Fibroblast of upper back skin (primary cell): ENCODE measurements at regions not wholly inside any gene's neighbourhood (a gene's known extent, or its start where the extent isn't known, plus 50 kb on each side); places are given as distances from the start of the nearest gene placed in this dataset.
"Not testable (repeated sequence)": the region's sequence is repeated elsewhere in the genome, so short reads cannot be mapped to it uniquely, and the experiment has no call there.

Experiments
- DNase-seq: peaks from one replicate; pipeline ENCODE4 v3.0.0-alpha.2; 2013

DNA sequence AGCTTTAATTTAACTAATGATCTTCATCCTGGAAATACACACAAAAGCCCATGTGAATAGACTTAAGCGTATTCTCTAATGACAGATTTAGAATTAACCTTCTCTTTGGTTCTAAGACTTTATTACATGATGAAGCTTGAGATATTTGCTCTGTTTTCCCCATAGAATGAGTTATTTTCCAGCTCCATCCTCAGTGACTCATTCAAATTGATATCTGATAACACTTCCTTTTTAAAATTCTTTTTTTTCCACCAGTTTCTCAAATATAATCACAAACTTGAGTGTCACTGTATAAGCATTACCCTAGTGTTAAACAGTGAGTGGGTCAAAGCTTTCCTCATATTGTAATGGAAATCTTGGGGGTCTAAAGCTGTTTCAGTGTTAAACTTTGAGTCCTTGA, 535.8 kb downstream of the KCNA4 start:
- DNase-seq: no peak

DNA sequence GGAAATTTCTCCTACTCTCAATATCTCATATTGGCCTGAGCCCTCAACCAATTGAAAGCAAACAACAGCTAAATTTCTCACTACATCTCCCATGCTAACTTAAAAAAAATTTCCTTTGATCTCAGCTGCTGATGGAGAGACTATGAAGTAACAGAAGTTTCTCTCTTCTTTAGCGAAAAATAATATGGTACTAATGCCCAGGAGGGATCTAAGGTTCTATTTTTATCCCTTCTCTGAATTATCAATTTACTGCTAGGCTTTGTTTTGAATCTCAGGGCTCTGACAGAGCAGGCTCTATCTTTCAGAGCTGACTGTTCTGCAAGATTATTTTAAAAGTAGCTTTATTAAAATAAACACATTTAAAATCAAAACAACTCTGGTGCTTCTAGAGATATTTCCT, 558.6 kb downstream of the KCNA4 start:
- DNase-seq: no peak

DNA sequence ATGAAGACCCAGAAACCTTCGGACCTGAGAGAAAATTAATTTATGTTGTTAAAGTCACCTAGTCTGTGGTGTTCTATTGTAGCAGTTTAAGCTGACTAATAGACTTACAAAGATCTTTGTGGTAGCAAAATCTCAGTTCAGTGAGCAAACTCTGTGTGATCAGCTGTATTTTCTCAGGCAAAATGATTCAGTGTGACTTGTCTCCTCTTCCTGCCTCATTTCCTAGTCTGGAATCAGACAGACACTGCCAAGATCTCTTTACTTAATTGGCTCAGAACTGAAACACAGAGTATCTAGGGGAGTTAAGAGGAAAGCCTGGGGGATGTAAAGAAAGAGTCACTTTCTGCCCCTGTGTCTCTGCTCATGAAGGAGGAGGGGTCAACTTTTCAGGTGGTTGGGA, 564.7 kb downstream of the KCNA4 start:
- DNase-seq: peak; percentile 75

DNA sequence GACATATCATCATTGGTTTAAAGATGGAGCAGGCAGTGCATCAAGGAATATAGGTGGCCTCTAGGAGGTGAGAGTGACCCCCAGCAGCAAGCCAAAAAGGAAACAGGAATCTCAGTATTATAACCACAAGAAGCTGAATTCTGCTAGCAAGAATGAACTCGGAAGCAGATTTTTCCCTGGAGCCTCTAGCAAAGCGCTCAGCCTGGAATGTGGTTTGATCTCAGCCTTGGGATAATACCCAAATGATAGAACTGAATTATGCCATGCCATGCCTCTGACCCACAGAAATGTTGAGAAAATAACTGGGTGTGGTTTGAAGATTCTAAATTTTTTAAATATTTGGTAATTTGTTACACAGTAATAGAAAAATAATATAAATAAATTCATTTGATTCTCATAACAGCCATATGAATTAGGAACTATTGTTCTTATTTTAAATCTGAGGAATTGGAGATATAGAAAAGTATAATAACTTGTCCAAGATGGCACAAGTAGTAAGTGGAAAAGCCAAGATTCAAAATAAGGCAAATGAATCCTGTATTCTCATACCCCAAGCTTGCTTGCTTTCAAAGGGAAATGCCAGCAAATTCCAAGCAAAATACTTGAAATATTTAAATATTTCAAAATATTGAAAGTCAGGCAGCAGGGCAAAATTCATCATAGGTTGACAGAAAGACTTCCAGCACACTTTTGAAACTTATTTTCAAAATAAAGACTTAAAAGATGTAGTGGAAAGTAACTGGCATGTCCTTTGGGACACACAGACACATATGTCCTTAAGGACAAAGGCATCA, 567.4 kb downstream of the KCNA4 start:
- DNase-seq: peak; percentile 56

DNA sequence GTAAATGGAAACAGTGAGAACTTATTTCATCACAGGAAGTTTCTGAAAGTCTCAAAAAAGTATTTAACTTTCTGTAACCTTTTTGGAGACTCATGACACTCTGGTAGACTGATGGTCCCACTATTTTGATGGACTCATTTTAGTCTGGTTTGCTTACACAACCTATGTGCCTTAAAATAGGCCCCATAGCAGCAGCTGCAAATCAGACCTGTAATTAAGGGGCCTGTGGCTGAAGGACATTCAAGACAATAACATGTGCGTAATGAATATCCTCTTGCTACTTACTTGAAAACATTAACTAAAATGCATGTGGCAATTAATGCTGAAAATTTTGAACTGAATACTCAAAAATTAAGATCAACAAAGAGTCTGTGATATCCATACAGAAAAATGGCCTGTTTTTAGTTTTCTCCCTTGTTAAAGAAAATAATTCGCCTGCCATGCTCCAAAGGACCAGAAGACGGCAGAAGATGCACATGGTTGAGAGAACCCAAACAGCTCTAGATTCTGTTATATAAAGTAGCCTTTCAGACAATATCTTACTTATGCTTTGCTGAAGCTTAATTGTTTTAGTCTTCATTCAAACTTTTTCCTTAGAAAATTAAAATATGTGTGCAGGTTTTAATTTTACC, 568.5 kb downstream of the KCNA4 start:
- DNase-seq: peak; percentile 34

DNA sequence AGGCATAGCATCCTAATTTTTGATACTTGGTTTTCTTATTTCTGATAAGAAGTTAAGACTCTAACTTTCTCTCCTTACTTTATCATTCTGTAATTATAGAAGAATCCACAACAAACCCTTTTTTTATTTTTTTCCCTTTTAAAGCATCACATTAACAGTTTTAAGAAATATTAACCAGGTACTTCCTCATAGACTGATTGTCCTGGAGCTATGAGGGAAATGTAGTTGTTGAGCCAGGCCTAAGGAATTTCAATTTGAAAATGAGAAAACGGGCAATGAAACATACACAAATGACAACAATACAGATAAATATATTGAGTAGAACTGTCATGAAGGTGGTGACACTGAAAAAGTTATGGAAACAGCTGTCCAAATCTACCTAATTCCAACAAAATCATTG, 569.0 kb downstream of the KCNA4 start:
- DNase-seq: no peak

DNA sequence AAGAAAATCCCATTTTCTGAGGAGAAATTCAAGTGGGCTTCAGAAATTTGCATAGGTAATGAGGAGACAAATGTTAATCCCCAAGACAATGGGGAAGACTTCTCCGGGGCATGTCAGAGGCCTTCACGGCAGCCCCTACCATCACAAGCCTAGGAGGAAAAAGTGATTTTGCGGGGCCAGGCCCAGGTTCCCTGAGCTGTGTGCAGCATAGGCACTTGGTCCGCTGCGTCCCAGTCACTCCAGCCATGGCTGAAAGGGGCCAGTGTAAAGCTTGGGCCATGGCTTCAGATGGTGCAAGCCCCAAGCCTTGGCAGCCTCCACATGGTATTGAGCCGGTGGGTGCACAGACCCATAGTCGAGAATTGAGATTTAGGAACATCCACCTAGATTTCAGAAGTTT, 570.7 kb downstream of the KCNA4 start:
- no peak for DNase-seq

DNA sequence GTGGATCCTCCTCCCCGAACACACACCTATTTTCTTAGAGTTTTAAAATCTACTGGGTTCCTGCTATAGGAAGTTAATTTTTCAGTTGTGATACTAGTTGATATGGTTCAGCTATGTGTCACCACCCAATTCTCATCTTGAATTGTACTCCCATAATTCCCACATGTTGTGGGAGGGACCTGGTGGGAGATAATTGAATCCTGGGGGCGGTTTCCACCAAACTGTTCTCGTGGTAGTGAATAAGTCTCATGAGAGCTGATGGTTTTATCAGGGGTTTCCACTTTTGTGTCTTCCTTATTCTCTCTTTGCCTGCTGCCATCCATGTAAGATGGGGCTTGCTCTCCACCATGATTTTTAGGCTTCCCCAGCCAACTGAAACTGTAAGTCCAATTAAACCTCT, 571.6 kb downstream of the KCNA4 start:
- not testable (repeated sequence) for DNase-seq

DNA sequence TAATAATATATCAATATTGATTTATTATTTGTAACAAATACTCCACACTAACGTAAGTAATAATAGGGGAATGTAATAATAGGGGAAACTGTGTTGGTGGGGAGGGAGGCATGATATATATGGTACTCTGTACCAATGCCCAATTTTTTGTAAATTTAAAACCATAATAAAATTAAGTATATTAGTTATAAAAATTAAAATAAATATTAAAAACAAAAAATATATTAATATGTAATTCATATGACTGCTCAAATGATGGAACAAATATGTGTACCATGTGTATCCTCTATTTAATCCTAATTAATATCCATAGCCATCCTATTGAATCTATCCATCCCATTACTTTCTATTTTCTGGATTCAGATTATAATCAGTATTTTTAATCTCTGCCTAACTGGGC, 578.0 kb downstream of the KCNA4 start:
- DNase-seq: no peak

DNA sequence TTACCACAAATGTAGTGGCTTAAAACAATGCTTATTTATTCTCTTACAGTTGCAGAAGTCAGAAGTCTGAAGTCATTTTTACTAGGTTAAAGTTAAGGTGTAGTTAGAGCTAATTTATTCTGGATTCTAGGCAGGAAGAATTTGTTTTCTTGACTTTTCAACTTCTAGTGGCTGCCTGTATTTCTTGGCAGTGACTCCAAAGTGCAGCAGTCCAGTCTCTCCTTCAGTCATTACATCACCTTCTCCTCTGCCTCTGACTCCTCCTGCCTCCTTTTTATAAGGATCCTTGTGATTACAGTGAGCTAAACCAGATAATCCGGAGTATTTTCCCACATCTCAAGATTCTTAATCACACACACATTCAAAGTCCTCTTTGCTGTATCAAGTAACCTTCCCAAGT, 581.4 kb downstream of the KCNA4 start:
- DNase-seq: peak; percentile 21

DNA sequence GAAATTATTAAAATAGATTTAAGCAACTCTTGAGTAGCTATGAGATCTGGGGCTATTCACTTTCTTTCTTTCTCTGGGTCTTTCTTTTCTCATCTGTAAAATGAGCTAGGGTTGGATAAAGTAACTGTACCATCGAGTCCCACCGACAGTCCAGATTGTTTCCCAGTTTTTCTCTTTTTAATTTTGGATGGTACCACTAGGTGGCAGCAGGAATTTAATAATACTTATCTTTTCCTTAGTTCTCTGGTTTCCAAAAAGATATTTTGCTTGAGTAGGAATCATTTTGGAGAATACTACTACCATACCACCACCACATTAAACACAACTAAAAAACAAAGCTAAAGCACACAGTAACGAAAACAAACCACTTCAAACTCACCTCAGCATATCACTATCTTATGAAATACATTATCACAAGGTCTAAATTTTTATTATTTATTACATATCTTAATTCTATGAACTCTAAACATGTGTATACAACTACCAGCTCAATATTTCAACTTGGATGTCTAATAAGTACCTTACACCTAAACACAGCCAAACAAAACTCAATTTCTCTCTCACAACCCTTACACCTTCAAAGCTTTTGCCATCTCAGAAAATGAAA, 584.0 kb downstream of the KCNA4 start:
- DNase-seq: peak; percentile 31

DNA sequence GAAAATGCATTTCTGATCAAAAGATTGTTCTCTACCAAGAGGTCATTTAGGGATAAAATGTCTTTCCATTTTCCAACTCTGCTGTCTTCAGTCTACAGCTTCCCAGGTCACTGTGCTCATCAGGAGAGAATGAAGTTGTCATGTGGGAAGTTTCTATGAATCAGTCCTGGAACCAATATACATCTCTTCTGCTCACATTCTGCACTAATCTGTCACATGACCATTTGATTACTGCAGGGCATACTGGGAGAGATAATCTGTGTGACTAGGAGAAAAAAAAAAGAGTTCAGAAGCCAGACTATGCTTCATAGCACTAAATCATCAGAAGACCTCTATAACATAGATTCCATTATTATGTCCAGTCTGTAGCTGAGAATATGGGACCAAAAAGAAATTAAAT, 611.5 kb downstream of the KCNA4 start:
- no peak for DNase-seq

DNA sequence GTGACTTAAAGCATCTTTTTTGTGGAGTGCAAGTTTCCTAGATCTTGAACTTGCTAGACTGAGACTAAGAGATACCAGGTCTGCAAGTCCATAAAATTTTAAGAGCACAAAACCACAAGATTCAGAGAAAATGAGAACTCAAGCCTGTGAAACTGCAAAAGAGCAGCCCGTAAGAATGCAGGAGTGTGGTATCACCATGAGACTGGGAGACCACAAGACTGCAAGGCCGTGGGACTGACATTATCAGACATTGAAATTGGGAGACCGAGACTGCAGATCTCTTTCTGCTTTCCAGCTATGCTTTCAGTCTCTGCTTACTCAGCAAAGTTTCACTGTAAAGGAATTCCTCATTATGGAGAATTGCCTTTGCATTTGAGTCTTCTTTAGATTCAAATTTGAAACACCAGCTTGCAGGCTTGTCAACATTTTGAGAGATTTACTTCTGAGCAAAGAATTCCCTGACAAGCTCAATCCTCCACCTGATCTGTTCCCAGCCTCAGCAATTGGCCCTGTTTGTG, 621.2 kb downstream of the KCNA4 start:
- no peak for DNase-seq

DNA sequence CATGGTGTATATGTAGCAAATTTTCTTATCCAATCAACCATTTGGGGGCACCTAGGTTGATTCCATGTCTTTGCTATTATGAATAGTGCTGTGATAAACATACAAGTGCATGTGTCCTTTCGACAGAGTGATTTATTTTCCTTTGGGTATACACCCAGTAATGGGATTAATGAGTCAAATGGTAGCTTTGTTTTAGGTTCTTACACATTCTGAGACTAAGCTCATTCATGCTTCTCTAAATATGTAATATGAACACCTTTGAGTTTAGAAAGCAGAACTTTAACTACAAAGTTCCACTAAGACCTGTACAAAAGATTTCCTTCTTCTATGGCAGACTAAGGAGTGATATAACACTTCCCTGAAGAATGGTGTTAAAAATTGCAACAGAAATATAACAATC, 627.0 kb downstream of the KCNA4 start:
- no peak for DNase-seq

DNA sequence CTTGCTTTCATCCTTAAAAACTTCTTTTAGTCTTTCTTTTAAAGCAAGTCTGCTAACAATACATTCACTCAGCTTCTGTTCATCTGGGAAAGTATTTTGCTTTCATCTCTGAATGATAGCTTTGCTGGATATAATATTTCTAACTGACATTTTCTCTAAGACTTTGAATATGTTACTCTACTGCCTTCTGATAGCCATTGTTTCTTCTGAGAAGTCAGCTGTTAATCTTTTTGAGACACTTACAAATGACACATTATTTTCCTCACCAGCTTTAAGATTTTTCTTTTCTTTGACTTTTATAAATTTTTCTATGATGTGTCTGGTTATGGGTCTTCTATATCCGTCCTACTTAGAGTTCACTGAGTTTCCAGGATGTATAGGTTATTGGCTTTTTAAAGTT, 643.1 kb downstream of the KCNA4 start:
- no peak for DNase-seq

DNA sequence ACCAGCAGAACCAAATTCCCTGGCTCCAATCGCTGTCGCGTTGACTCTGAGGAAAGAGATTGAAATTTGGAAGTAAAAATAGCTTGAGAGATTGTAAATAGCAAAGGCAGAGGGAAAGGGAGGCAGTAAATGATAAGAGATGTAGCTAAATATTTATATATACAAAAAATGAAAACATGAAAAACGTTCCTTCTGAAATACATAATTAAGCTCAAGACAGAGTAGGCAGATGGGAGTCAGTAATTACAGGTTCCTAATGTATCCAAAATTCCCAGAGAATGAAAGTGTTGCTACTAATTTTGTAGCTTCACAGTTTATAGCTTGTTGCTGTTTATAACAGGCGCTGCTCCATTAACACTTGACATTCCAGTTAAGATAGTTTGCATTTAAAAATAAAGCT, 648.7 kb downstream of the KCNA4 start:
- DNase-seq: no peak

DNA sequence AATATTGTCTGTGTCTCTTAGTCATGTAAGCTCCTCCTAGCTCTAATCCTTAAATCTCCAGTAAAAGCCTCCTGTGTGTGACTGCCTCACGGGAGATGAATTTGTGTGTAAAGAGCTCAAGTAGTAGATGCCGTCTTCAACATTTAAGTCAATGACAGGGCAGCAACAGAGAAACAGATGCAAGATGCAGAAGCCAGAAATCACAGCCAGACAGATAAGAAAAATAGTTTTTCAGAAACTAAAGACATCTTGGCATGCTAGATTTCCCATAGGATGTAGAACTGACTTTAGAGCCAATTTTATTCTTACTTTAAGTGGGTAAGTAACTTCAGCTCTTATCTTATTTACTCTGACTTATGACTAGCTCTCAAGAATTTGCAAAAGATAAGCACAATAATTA, 652.8 kb downstream of the KCNA4 start:
- DNase-seq: peak; percentile 7

DNA sequence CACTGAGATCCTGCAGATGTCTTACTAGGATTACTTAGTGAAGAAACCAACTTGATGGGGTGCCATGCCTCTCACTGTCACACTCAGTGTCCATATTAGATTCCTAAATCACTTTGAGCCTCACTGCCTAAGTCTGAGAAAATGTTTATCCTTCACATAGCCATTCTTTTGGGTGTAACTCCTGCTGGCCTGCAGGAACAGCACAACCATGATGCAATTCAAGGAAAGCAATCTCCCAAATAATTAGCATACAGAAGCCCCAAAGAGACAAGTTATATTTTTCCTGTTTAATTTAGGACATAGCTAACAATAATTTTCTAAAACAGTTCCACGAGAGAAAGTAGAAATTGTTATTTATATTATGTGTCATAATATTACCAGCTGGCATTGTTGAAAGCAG, 655.5 kb downstream of the KCNA4 start:
- peak; percentile 25 for DNase-seq

DNA sequence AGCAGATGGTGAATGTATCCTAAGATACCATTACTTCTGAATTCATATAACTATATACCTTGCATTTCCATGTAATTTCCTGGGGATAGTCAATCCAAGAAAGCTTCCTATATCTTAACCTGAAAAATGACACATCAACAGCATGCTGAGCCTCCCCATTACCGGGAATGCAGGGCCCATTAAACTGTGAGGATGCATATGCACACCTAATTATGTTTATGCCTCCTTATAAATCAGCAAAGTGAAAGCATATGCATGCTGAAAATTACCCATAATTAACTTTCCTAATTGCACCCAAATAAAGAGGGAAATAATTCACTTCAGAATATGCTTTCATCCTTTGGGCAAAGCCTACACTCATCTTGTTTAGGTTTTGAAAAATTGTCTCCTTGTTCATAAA, 663.0 kb downstream of the KCNA4 start:
- DNase-seq: no peak

DNA sequence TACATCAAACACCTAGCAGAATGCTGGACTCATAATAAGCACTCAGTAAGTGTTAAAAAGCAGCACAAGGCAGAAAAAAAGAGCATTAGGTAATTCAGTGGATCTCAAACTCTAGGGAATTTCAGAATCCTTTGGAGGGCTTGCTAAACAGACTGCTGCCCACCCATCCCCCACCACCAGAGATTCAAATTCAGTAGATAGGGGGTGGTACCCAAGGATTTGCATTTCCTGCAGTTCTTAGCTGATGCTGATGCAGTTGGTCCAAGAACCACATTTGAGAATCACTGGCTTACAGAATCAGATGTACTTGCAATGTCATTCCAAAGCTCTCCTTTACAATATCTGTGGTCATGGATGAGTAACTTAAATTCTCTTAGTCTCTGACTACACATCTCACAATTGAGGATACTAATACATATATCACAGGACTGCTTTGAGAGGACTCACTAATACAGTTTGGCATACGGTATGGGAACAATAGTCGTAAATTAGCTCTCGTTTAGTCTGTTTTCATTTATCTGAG, 664.5 kb downstream of the KCNA4 start:
- DNase-seq: peak; percentile 51

DNA sequence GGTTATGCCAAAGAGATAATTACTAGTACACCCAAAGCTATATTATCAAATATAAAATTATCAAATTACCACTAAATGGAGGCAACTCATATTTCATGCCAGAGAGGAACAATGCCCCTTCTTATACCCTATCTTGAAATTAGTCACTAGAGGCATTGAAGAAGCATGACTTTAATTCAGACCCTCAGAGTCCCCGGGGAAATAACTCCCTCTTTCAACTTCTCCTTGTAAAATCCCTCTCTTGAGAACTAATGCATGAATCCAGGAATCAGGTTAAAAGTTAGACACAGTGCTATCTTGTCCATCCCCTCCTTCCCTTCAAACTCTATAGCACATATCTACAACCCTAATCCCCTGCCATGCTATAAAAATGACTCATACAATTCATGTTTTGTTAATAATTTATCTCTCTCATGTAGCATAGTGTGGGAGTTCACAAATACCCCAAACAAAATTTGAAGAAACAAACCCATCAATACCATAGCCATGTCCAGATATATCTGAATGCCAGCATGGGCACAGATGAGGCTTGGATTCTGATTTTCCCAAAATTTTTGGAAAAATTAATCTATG, 665.4 kb downstream of the KCNA4 start:
- DNase-seq: no peak

DNA sequence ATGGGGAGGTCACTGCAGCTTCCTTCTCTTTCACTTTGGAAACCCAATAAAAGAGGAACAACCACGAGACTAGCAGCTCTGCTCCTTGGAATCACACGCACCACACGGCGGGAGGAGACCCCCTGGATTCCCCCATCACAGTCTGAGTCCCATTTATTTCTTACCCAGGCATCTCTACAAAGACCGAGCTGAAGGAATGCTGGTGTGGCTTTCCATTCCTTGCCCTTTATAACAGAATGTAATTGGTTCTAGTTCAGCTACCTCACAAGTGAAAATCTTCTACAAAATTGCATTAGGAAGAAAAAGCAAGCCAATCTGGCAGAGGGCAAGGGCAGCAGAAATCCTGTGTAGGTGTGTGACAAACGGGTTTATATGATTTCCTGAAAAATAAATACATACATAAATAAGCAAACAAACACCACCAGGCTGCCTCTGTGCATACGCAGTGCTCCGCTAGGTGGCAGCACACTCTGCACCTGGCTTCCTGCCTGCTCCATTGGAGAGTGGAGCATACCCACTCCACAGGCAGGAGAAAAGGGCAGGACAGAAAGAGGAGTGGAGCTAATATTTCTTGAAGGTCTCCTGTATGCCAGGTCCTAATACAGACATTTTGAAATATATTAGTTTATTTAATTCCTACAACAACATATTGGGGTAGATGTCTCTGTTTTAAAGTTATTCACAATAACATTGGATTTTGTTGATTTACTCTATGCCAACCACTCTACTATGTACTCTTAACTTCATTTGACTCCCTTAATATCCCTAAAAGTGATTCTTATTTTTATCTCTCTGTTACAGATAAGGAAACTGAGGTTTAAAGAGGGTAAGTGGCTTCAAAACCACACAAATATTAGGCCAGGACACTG, 673.1 kb downstream of the KCNA4 start:
- peak; percentile 37 for DNase-seq
